A673 (cell line): ENCODE measurements at regions not wholly inside any gene's neighbourhood (a gene's known extent, or its start where the extent isn't known, plus 50 kb on each side); places are given as distances from the start of the nearest gene placed in this dataset.

Experiments
- EZH2 ChIP-seq: fragments of 200-600 bp; sonication (generic); IDR thresholded peaks from 2 replicates; pipeline ENCODE4 v1.6.1; 2017; ENCODE audit warnings: borderline replicate concordance, low read depth, mild to moderate bottlenecking, mixed read lengths, antibody characterized with exemption, low read length; ENCODE audit not compliant: poor library complexity, severe bottlenecking
- TF ChIP-seq, protein P1 (sequence below): fragments of 300-800, 200-600 bp; sonication (generic); conservative IDR thresholded peaks from 2 replicates; pipeline ENCODE4 v1.5.1; 2017; ENCODE audit warnings: low read depth, mild to moderate bottlenecking, antibody characterized with exemption, low read length, moderate library complexity, mixed read lengths

DNA sequence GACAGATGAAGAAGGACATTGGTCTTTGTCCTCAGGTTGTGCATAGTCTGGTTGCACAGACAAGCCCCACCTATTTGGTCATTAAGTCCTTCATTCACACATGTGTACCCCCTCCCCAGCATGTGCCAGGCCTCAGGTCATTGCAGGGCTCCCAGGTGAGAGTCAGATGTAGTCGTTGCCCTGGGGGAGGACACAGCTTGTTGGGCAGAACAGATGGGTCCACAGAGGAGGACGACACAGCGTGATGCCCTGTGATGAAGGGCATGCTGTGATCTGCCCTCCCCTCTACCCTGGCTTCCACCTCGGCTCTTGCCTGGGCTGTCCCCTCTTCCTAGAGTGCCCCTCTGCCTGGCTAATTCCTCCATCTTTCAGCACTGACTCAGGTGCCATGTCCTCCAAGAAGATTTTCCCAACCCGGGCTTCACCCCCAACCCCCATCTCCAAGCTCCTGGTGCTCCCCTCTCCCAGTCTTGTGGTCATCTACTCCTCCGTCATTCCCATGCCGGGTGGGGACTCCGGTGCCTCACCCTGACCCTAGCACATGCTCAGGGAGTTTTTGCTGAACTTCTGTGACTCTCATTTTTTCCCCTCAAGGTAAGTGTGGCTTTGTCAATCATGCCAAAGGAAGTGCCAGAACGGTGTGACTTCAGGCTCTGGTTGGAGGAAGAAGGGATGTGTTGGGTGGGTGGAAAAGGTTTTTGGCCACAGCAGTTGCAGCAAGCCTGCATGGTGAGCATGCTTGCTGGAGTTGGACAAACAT, 220.5 kb downstream of the FOXD2 start:
- TF ChIP-seq, protein P1, sequence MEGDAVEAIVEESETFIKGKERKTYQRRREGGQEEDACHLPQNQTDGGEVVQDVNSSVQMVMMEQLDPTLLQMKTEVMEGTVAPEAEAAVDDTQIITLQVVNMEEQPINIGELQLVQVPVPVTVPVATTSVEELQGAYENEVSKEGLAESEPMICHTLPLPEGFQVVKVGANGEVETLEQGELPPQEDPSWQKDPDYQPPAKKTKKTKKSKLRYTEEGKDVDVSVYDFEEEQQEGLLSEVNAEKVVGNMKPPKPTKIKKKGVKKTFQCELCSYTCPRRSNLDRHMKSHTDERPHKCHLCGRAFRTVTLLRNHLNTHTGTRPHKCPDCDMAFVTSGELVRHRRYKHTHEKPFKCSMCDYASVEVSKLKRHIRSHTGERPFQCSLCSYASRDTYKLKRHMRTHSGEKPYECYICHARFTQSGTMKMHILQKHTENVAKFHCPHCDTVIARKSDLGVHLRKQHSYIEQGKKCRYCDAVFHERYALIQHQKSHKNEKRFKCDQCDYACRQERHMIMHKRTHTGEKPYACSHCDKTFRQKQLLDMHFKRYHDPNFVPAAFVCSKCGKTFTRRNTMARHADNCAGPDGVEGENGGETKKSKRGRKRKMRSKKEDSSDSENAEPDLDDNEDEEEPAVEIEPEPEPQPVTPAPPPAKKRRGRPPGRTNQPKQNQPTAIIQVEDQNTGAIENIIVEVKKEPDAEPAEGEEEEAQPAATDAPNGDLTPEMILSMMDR: no peak
- TF ChIP-seq EZH2: no peak
